ENCODE measurements at regions not wholly inside any gene's neighbourhood (a gene's known extent, or its start where the extent isn't known, plus 50 kb on each side); places are given as distances from the start of the nearest gene placed in this dataset.

DNA sequence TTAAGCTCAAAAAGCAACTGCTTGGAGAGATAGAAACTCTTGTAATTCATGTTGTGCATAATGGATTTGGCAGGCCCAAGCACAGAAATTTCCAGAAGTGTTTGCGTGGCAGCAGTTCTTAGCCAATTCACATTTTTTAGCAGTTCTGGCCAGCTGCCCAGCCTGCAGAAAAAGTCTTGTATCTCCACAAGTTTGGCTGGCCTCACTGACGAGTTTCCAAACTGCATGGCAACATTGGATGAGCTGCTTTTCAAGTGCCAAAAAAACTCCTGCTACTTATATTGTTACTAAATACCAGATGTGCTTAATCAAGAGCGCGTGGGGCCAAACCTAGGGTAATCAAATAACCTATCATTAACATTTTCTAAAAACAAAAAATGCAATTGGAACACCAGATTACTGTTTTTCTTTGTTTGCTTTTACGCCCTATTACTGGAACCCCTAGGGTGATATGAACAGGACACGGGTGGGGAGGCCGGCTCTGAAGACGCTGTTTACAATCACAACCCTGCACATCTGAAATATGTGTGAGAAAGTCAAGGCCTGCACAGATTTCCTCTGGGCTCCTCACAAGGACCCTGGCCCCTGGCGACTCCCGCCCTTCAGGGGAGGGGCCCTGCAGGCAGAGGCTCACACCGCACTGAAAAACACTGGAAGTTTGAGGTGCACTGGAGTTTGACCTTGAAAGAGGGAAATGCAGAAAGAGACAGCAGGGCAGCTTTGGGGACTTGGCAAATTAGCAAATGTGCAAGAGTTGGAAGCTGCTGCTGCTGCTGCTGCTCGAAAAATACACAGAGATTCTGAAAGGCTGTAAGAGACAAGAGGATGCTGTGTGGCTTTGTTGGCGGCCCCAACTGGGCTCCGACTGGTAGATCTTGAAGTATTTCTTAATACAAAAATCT is 55.2 kb upstream of the TARBP1 start:
- TF ChIP-seq POLR2AphosphoS5 (IDR thresholded peaks at IDR 0.05; ENCODE audit: borderline replicate concordance, low read depth, low read length) (no peak), EZH2 (IDR thresholded peaks at IDR 0.05) (no peak)

All from SK-N-MC (cell line).